ENCODE measurements at regions not wholly inside any gene's neighbourhood (a gene's known extent, or its start where the extent isn't known, plus 50 kb on each side); places are given as distances from the start of the nearest gene placed in this dataset.

GRCh38 chr18:10036479-10036878 lies 122.7 kb downstream of the VAPA start:
- no peak overlapping the region for H3K9ac ChIP-seq (ENCODE audit: low read length)
- H3K27ac ChIP-seq (ENCODE audit: low read length), result no peak overlapping the region
- H3K4me3 ChIP-seq (ENCODE audit: low read length), result no peak overlapping the region
- H3K27me3 ChIP-seq (ENCODE audit: control insufficient read depth, insufficient read depth, low read length), result no peaks in the 10 kb centered on the region
- no peaks in the 10 kb centered on the region for H3K4me1 ChIP-seq (ENCODE audit: control insufficient read depth, low read depth, low read length)
- H3K9me3 ChIP-seq (ENCODE audit: control insufficient read depth, low read depth, low read length), result no peaks in the 10 kb centered on the region
- no peaks in the 10 kb centered on the region for H3K36me3 ChIP-seq (ENCODE audit: control insufficient read depth, low read depth, low read length)

- Histone ChIP-seq H3K27ac (ENCODE audit: low read length) (no peak overlapping the region), H3K4me1 (ENCODE audit: control insufficient read depth, low read depth, low read length) (no peaks in the 10 kb centered on the region), H3K36me3 (ENCODE audit: control insufficient read depth, low read depth, low read length) (no peaks in the 10 kb centered on the region), H3K27me3 (ENCODE audit: control insufficient read depth, insufficient read depth, low read length) (no peaks in the 10 kb centered on the region), H3K9me3 (ENCODE audit: control insufficient read depth, low read depth, low read length) (peaks cover 2% of the 10 kb centered on the region), H3K4me3 (ENCODE audit: low read length) (no peak overlapping the region), H3K9ac (ENCODE audit: low read length) (no peak overlapping the region)
Observed at GRCh38 chr18:10037181-10037580, 123.4 kb downstream of the VAPA start.

- Histone ChIP-seq H3K4me3 (ENCODE audit: low read length) (no peak overlapping the region), H3K9me3 (ENCODE audit: control insufficient read depth, low read depth, low read length) (peaks cover 2% of the 10 kb centered on the region), H3K4me1 (ENCODE audit: control insufficient read depth, low read depth, low read length) (no peaks in the 10 kb centered on the region), H3K27me3 (ENCODE audit: control insufficient read depth, insufficient read depth, low read length) (no peaks in the 10 kb centered on the region), H3K36me3 (ENCODE audit: control insufficient read depth, low read depth, low read length) (no peaks in the 10 kb centered on the region), H3K9ac (ENCODE audit: low read length) (no peak overlapping the region), H3K27ac (ENCODE audit: low read length) (no peak overlapping the region)
Observed at GRCh38 chr18:10038268-10038667, 124.5 kb downstream of the VAPA start.

- no peaks in the 10 kb centered on the region for H3K36me3 ChIP-seq (ENCODE audit: control insufficient read depth, low read depth, low read length)
- H3K27me3 ChIP-seq (ENCODE audit: control insufficient read depth, insufficient read depth, low read length), result no peaks in the 10 kb centered on the region
- H3K4me1 ChIP-seq (ENCODE audit: control insufficient read depth, low read depth, low read length), result peaks cover 5% of the 10 kb centered on the region
- H3K9ac ChIP-seq (ENCODE audit: low read length), result no peak overlapping the region
- H3K4me3 ChIP-seq (ENCODE audit: low read length), result no peak overlapping the region
- H3K9me3 ChIP-seq (ENCODE audit: control insufficient read depth, low read depth, low read length), result peaks cover 2% of the 10 kb centered on the region
- H3K27ac ChIP-seq (ENCODE audit: low read length), result no peak overlapping the region
Observed at GRCh38 chr18:10040287-10041011, 126.6 kb downstream of the VAPA start.

GRCh38 chr18:10041180-10041579 lies 127.4 kb downstream of the VAPA start:
- no peak overlapping the region for H3K9ac ChIP-seq (ENCODE audit: low read length)
- no peak overlapping the region for H3K4me3 ChIP-seq (ENCODE audit: low read length)
- peaks cover 5% of the 10 kb centered on the region for H3K4me1 ChIP-seq (ENCODE audit: control insufficient read depth, low read depth, low read length)
- no peaks in the 10 kb centered on the region for H3K36me3 ChIP-seq (ENCODE audit: control insufficient read depth, low read depth, low read length)
- no peaks in the 10 kb centered on the region for H3K27me3 ChIP-seq (ENCODE audit: control insufficient read depth, insufficient read depth, low read length)
- peaks cover 2% of the 10 kb centered on the region for H3K9me3 ChIP-seq (ENCODE audit: control insufficient read depth, low read depth, low read length)
- H3K27ac ChIP-seq (ENCODE audit: low read length), result no peak overlapping the region

GRCh38 chr18:10042492-10042891 lies 128.7 kb downstream of the VAPA start:
- Histone ChIP-seq H3K9me3 (ENCODE audit: control insufficient read depth, low read depth, low read length) (peaks cover 2% of the 10 kb centered on the region), H3K36me3 (ENCODE audit: control insufficient read depth, low read depth, low read length) (no peaks in the 10 kb centered on the region), H3K27me3 (ENCODE audit: control insufficient read depth, insufficient read depth, low read length) (no peaks in the 10 kb centered on the region), H3K4me3 (ENCODE audit: low read length) (no peak overlapping the region), H3K27ac (ENCODE audit: low read length) (no peak overlapping the region), H3K9ac (ENCODE audit: low read length) (no peak overlapping the region), H3K4me1 (ENCODE audit: control insufficient read depth, low read depth, low read length) (peaks cover 5% of the 10 kb centered on the region)

GRCh38 chr18:10044054-10044453 lies 130.2 kb downstream of the VAPA start:
- peaks cover 5% of the 10 kb centered on the region for H3K4me1 ChIP-seq (ENCODE audit: control insufficient read depth, low read depth, low read length)
- H3K4me3 ChIP-seq (ENCODE audit: low read length), result no peak overlapping the region
- H3K36me3 ChIP-seq (ENCODE audit: control insufficient read depth, low read depth, low read length), result no peaks in the 10 kb centered on the region
- H3K9me3 ChIP-seq (ENCODE audit: control insufficient read depth, low read depth, low read length), result peaks cover 2% of the 10 kb centered on the region
- H3K27ac ChIP-seq (ENCODE audit: low read length), result no peak overlapping the region
- H3K27me3 ChIP-seq (ENCODE audit: control insufficient read depth, insufficient read depth, low read length), result no peaks in the 10 kb centered on the region
- H3K9ac ChIP-seq (ENCODE audit: low read length), result no peak overlapping the region

GRCh38 chr18:10045296-10045891 lies 131.6 kb downstream of the VAPA start:
- H3K27ac ChIP-seq (ENCODE audit: low read length), result no peak overlapping the region
- H3K4me3 ChIP-seq (ENCODE audit: low read length), result no peak overlapping the region

GRCh38 chr18:10046178-10046807 lies 132.5 kb downstream of the VAPA start:
- H3K4me1 ChIP-seq (ENCODE audit: control insufficient read depth, low read depth, low read length), result peaks cover 5% of the 10 kb centered on the region
- H3K9ac ChIP-seq (ENCODE audit: low read length), result no peak overlapping the region
- no peak overlapping the region for H3K27ac ChIP-seq (ENCODE audit: low read length)

More at GRCh38 chr18:10045296-10045891, 131.6 kb downstream of the VAPA start:
- H3K9me3 ChIP-seq (ENCODE audit: control insufficient read depth, low read depth, low read length), result peaks cover 2% of the 10 kb centered on the region
- H3K4me1 ChIP-seq (ENCODE audit: control insufficient read depth, low read depth, low read length), result peaks cover 5% of the 10 kb centered on the region
- H3K36me3 ChIP-seq (ENCODE audit: control insufficient read depth, low read depth, low read length), result no peaks in the 10 kb centered on the region
- no peaks in the 10 kb centered on the region for H3K27me3 ChIP-seq (ENCODE audit: control insufficient read depth, insufficient read depth, low read length)
- H3K9ac ChIP-seq (ENCODE audit: low read length), result no peak overlapping the region

GRCh38 chr18:10047237-10047636 lies 133.4 kb downstream of the VAPA start:
- H3K27me3 ChIP-seq (ENCODE audit: control insufficient read depth, insufficient read depth, low read length), result no peaks in the 10 kb centered on the region
- peaks cover 5% of the 10 kb centered on the region for H3K4me1 ChIP-seq (ENCODE audit: control insufficient read depth, low read depth, low read length)
- no peaks in the 10 kb centered on the region for H3K9me3 ChIP-seq (ENCODE audit: control insufficient read depth, low read depth, low read length)
- no peak overlapping the region for H3K27ac ChIP-seq (ENCODE audit: low read length)
- H3K9ac ChIP-seq (ENCODE audit: low read length), result no peak overlapping the region
- no peaks in the 10 kb centered on the region for H3K36me3 ChIP-seq (ENCODE audit: control insufficient read depth, low read depth, low read length)
- H3K4me3 ChIP-seq (ENCODE audit: low read length), result no peak overlapping the region

More at GRCh38 chr18:10046178-10046807, 132.5 kb downstream of the VAPA start:
- Histone ChIP-seq H3K9me3 (ENCODE audit: control insufficient read depth, low read depth, low read length) (peaks cover 2% of the 10 kb centered on the region), H3K27me3 (ENCODE audit: control insufficient read depth, insufficient read depth, low read length) (no peaks in the 10 kb centered on the region), H3K36me3 (ENCODE audit: control insufficient read depth, low read depth, low read length) (no peaks in the 10 kb centered on the region), H3K4me3 (ENCODE audit: low read length) (no peak overlapping the region)

- no peak overlapping the region for H3K9ac ChIP-seq (ENCODE audit: low read length)
- H3K27me3 ChIP-seq (ENCODE audit: control insufficient read depth, insufficient read depth, low read length), result no peaks in the 10 kb centered on the region
- H3K4me1 ChIP-seq (ENCODE audit: control insufficient read depth, low read depth, low read length), result no peaks in the 10 kb centered on the region
- H3K4me3 ChIP-seq (ENCODE audit: low read length), result no peak overlapping the region
- H3K27ac ChIP-seq (ENCODE audit: low read length), result no peak overlapping the region
- H3K36me3 ChIP-seq (ENCODE audit: control insufficient read depth, low read depth, low read length), result no peaks in the 10 kb centered on the region
- H3K9me3 ChIP-seq (ENCODE audit: control insufficient read depth, low read depth, low read length), result no peaks in the 10 kb centered on the region
Observed at GRCh38 chr18:10049747-10050146, 135.9 kb downstream of the VAPA start.

Measured in iPS-18a (cell line).